HG02943 (cell line): ENCODE measurements at regions not wholly inside any gene's neighbourhood (a gene's known extent, or its start where the extent isn't known, plus 50 kb on each side); places are given as distances from the start of the nearest gene placed in this dataset.
"Not testable (repeated sequence)": the region's sequence is repeated elsewhere in the genome, so short reads cannot be mapped to it uniquely, and the experiment has no call there.

Source experiments
- ATAC-seq: cut with Tn5 transposase; IDR thresholded peaks from one replicate; pipeline ENCODE4 v1.9.1; 2021; ENCODE audit warnings: mild to moderate bottlenecking, low read depth, moderate library complexity; ENCODE audit not compliant: unreplicated experiment

GRCh38 chr2:113341870-113342253 is 63.1 kb upstream of the PAX8 start:
- not testable (repeated sequence) for ATAC-seq

GRCh38 chr2:113341191-113341869 is 62.6 kb upstream of the PAX8 start:
- ATAC-seq, result no peak

DNA sequence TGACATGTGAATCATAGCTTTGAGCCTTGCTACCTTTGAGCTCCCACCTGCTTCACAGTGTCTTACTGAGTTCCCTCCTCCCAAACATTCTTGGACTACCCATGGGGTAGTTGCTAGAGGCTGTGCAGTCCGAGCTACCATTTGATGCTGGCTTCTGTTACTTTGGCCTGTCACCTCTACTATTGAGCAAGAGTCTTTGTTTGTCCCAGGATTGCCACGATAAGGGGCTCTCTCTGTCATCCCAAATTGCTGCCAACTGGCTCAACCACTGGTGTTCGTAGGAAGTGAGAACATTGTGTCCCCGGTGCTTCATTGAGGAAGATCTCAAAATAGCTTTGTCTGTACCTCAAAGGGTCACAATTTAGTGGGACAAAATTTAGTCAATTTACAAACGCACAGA is 59.1 kb upstream of the PAX8 start:
- no peak for ATAC-seq

GRCh38 chr2:113336040-113336439 is 57.3 kb upstream of the PAX8 start:
- ATAC-seq, result not testable (repeated sequence)

DNA sequence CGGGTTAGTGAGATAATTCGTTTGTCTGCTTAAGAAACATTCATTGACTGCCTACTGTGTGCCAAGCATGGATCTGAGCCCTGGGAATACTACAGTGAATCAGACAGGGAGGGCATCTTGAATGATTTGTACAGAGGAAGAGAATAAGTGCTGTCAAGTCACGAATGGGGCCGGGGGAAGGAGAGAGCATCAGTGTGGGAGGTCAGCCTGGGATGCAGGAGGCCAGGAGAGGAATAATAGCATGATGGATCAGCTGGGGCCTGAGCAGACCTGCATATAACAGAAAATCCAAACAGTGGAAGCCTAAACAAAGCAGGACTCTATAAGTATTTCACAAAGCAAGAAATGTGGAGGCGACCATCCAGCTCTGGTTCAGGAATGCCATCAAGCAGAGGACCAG is 55.4 kb upstream of the PAX8 start:
- ATAC-seq, result no peak

- ATAC-seq, result not testable (repeated sequence)
Observed at GRCh38 chr2:113333735-113334134, 55.0 kb upstream of the PAX8 start.

DNA sequence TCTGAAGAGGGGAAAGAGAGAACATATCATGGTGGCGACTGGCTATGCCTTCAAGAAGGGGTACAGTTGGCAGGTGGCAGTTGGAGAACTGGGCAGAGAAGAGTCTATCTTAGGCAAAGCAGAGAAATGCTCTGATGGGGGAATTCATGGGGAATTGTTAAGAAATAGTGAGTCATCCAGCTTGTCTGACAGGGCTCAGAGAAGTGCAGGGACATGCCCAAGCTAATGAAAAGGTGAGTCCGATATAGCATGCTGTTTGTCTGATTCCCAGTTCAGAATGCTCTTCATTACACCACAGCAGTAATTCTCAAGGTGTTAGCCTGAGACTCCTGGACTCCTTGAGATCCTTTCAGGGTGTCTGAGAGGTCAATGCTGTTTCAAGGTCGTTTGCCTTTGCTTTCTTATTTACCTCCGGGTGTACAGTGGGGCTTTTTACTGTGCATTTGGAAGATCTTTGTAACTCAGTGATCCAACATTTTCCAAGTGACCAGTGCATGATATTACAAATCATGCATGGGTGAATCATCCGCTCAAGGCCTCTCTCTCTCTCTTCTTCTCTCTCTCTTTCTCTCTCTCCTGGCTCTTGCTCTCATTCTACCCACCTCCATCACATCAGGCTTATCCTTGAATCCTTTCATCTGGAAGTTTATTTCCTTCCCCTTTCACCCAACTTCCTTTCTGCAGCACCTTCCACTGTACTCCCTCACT is 51.5 kb upstream of the PAX8 start:
- not testable (repeated sequence) for ATAC-seq

- not testable (repeated sequence) for ATAC-seq
Observed at GRCh38 chr2:113328973-113329372, 50.3 kb upstream of the PAX8 start.

- not testable (repeated sequence) for ATAC-seq
Observed at GRCh38 chr2:113328572-113328971, 49.9 kb upstream of the PAX8 start.
